Parathyroid adenoma (tissue), 2 donors: ENCODE measurements at regions not wholly inside any gene's neighbourhood (a gene's known extent, or its start where the extent isn't known, plus 50 kb on each side); places are given as distances from the start of the nearest gene placed in this dataset.

Experiments used
- H2AFZ ChIP-seq: fragments of 300-600 bp; sonication (generic); one replicate; pipeline ENCODE4 v1.7.0; 2017; ENCODE audit warnings: antibody characterized with exemption, mild to moderate bottlenecking
- H3K27ac ChIP-seq: fragments of 300-600 bp; sonication (generic); one replicate; pipeline ENCODE4 v1.7.0; 2017
- H3K27me3 ChIP-seq: fragments of 300-600 bp; sonication (generic); one replicate; pipeline ENCODE4 v1.7.0; 2017; ENCODE audit warnings: low read length; ENCODE audit not compliant: control insufficient read depth, insufficient read depth
- H3K36me3 ChIP-seq: fragments of 300-600 bp; sonication (generic); one replicate; pipeline ENCODE4 v1.7.0; 2017; ENCODE audit warnings: low read length; ENCODE audit not compliant: control insufficient read depth, insufficient read depth
- H3K4me1 ChIP-seq: fragments of 300-600 bp; sonication (generic); one replicate; pipeline ENCODE4 v1.7.0; 2017; ENCODE audit warnings: control low read depth
- H3K4me2 ChIP-seq: fragments of 300-600 bp; sonication (generic); one replicate; pipeline ENCODE4 v1.7.0; 2017; ENCODE audit warnings: low read length
- H3K4me3 ChIP-seq: fragments of 300-600 bp; sonication (generic); one replicate; pipeline ENCODE4 v1.7.0; 2017; ENCODE audit warnings: low read depth, low read length
- H3K79me2 ChIP-seq: fragments of 300-600 bp; sonication (generic); one replicate; pipeline ENCODE4 v1.7.0; 2017; ENCODE audit warnings: control low read depth
- H3K9ac ChIP-seq: fragments of 300-600 bp; sonication (generic); one replicate; pipeline ENCODE4 v1.7.0; 2017; ENCODE audit warnings: mild to moderate bottlenecking
- H3K9me3 ChIP-seq: fragments of 300-600 bp; sonication (generic); one replicate; pipeline ENCODE4 v1.7.0; 2017; ENCODE audit warnings: low read length; ENCODE audit not compliant: control insufficient read depth
- CTCF ChIP-seq: fragments of 300-600 bp; sonication (generic); IDR thresholded peaks from one replicate; pipeline ENCODE4 v1.7.0; 2017; ENCODE audit warnings: antibody characterized with exemption, mild to moderate bottlenecking
- donor health status: primary hyperparathyroidism.

- H3K9ac ChIP-seq: no peak overlapping the region
- H3K36me3 ChIP-seq: no peaks in the 10 kb centered on the region
- H3K4me2 ChIP-seq: no peak overlapping the region
- H3K79me2 ChIP-seq: no peaks in the 10 kb centered on the region
- no peaks in the 10 kb centered on the region for H3K27me3 ChIP-seq
- H3K27ac ChIP-seq: no peak overlapping the region
- no peaks in the 10 kb centered on the region for H3K4me1 ChIP-seq
- H2AFZ ChIP-seq: no peak overlapping the region
- no peak overlapping the region for H3K4me3 ChIP-seq
- no peaks in the 10 kb centered on the region for H3K9me3 ChIP-seq
- no peak for TF ChIP-seq CTCF
Observed at GRCh38 chr6:965343-965742, 272.4 kb upstream of the EXOC2 start.

- TF ChIP-seq CTCF: no peak
- H3K36me3 ChIP-seq: no peaks in the 10 kb centered on the region
- no peak overlapping the region for H3K4me2 ChIP-seq
- H3K4me1 ChIP-seq: no peaks in the 10 kb centered on the region
- no peak overlapping the region for H3K4me3 ChIP-seq
- H3K9me3 ChIP-seq: no peaks in the 10 kb centered on the region
- no peak overlapping the region for H3K27ac ChIP-seq
- no peaks in the 10 kb centered on the region for H3K27me3 ChIP-seq
- no peak overlapping the region for H2AFZ ChIP-seq
- H3K79me2 ChIP-seq: no peaks in the 10 kb centered on the region
- H3K9ac ChIP-seq: no peak overlapping the region
Observed at GRCh38 chr6:963456-963855, 270.5 kb upstream of the EXOC2 start.

DNA sequence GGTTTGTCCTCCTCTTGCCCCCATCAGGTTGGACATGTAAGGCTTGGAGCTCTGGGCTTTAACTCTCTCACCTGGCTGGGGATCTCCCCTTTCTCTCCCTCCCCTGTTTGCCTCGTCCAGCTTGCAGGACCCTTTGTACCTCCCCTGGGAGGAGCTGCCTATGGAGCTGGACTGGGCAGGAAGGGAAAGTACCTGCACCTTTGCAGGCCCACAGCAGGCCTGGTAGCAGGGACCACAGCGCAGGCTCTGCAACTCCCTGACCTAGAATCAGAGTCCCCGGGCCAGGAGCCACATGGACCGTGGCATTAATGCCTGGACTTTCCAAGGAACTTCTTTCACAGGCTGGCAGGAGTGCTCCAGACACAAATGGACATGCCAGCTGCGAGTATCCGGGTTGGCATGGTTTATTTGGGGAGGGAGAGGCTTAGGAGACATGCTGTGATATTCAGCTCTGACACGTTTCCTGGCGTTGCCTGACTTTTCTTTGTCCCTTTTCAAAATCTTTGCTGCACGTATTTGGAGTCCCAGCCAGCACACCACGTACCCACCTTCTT, 268.5 kb upstream of the EXOC2 start:
- Histone ChIP-seq H3K79me2 (no peaks in the 10 kb centered on the region), H3K27me3 (no peaks in the 10 kb centered on the region), H2AFZ (no peak overlapping the region), H3K9me3 (no peaks in the 10 kb centered on the region), H3K4me2 (no peak overlapping the region), H3K27ac (no peak overlapping the region), H3K4me1 (no peaks in the 10 kb centered on the region), H3K36me3 (no peaks in the 10 kb centered on the region), H3K9ac (no peak overlapping the region), H3K4me3 (no peak overlapping the region)
- TF ChIP-seq CTCF: no peak

- Histone ChIP-seq H3K27ac (no peak overlapping the region), H2AFZ (no peak overlapping the region), H3K79me2 (no peaks in the 10 kb centered on the region), H3K4me1 (no peaks in the 10 kb centered on the region), H3K27me3 (no peaks in the 10 kb centered on the region), H3K4me2 (no peak overlapping the region), H3K9ac (no peak overlapping the region), H3K4me3 (no peak overlapping the region), H3K36me3 (no peaks in the 10 kb centered on the region), H3K9me3 (no peaks in the 10 kb centered on the region)
- TF ChIP-seq CTCF: no peak
Observed at GRCh38 chr6:960356-960755, 267.4 kb upstream of the EXOC2 start.

DNA sequence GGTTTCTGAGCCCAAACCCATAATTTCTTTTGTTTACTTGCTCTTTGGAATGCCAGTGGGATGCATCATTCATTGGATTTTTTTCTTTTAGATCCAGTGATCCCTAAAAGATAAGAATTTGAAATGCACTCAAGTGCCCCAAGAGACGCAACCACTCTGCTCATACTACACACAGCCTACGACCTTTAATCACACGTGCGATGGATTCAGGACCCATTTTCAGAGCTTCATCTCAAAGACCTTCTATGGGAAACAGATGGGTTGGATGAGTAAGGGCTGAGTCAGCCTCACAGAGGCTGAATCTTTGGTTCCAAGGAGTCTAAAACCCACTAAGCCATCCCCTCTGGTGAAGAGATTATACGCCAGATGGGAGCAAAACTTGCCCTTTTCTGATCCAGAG, 265.5 kb upstream of the EXOC2 start:
- H3K4me3 ChIP-seq: no peak overlapping the region
- no peak overlapping the region for H3K4me2 ChIP-seq
- no peak overlapping the region for H3K27ac ChIP-seq
- H3K27me3 ChIP-seq: no peaks in the 10 kb centered on the region
- no peaks in the 10 kb centered on the region for H3K79me2 ChIP-seq
- H2AFZ ChIP-seq: no peak overlapping the region
- no peak overlapping the region for H3K9ac ChIP-seq
- no peaks in the 10 kb centered on the region for H3K36me3 ChIP-seq
- no peaks in the 10 kb centered on the region for H3K9me3 ChIP-seq
- H3K4me1 ChIP-seq: no peaks in the 10 kb centered on the region
- TF ChIP-seq CTCF: no peak
